ENCODE measurements at regions not wholly inside any gene's neighbourhood (a gene's known extent, or its start where the extent isn't known, plus 50 kb on each side); places are given as distances from the start of the nearest gene placed in this dataset.
A peak's percentile ranks its signal among the peaks of the same experiment; 100 is the strongest.

GRCh38 chr12:93308281-93308680 lies 69.4 kb upstream of the NUDT4 start:
- DNase-seq (ENCODE audit: low read depth in 1 of 2, low spot score in 1 of 2): no peak
- in situ Hi-C loops (cut with HindIII; ENCODE audit: low pct_unique_long_range_greater_than_20kb, low sequenced_read_pairs): no loop called here
- TF ChIP-seq JUND (IDR thresholded peaks at IDR 0.05; ENCODE audit: low read depth): no peak

- in situ Hi-C loops (cut with HindIII; ENCODE audit: low pct_unique_long_range_greater_than_20kb, low sequenced_read_pairs): no loop called here
- no peak for DNase-seq (ENCODE audit: low read depth in 1 of 2, low spot score in 1 of 2)
- TF ChIP-seq JUND (IDR thresholded peaks at IDR 0.05; ENCODE audit: low read depth): no peak
Observed at GRCh38 chr12:93311827-93312226, 65.9 kb upstream of the NUDT4 start.

GRCh38 chr12:93314177-93314497 lies 63.6 kb upstream of the NUDT4 start:
- no peak for TF ChIP-seq JUND (IDR thresholded peaks at IDR 0.05; ENCODE audit: low read depth)
- no peak for DNase-seq (ENCODE audit: low read depth in 1 of 2, low spot score in 1 of 2)
- in situ Hi-C loops (cut with HindIII; ENCODE audit: low pct_unique_long_range_greater_than_20kb, low sequenced_read_pairs): no loop called here

GRCh38 chr12:93315385-93315906 lies 62.3 kb upstream of the NUDT4 start:
- DNase-seq (ENCODE audit: low read depth in 1 of 2, low spot score in 1 of 2): no peak
- in situ Hi-C loops (cut with HindIII; ENCODE audit: low pct_unique_long_range_greater_than_20kb, low sequenced_read_pairs): no loop called here
- TF ChIP-seq JUND (IDR thresholded peaks at IDR 0.05; ENCODE audit: low read depth): no peak

- TF ChIP-seq JUND (IDR thresholded peaks at IDR 0.05; ENCODE audit: low read depth): no peak
- in situ Hi-C loops (cut with HindIII; ENCODE audit: low pct_unique_long_range_greater_than_20kb, low sequenced_read_pairs): no loop called here
- DNase-seq (ENCODE audit: low read depth in 1 of 2, low spot score in 1 of 2): peak in 1 of 2 experiments; percentile 24
Observed at GRCh38 chr12:93315907-93316622, 61.7 kb upstream of the NUDT4 start.

- in situ Hi-C loops (cut with HindIII; ENCODE audit: low pct_unique_long_range_greater_than_20kb, low sequenced_read_pairs): no loop called here
- no peak for TF ChIP-seq JUND (IDR thresholded peaks at IDR 0.05; ENCODE audit: low read depth)
Observed at GRCh38 chr12:93316623-93316971, 61.1 kb upstream of the NUDT4 start.

GRCh38 chr12:93317227-93317626 lies 60.5 kb upstream of the NUDT4 start:
- DNase-seq (ENCODE audit: low read depth in 1 of 2, low spot score in 1 of 2): peak; percentile 36 to 90
- TF ChIP-seq JUND (IDR thresholded peaks at IDR 0.05; ENCODE audit: low read depth): no peak
- in situ Hi-C loops (cut with HindIII; ENCODE audit: low pct_unique_long_range_greater_than_20kb, low sequenced_read_pairs): no loop called here

More at GRCh38 chr12:93316623-93316971, 61.1 kb upstream of the NUDT4 start:
- DNase-seq (ENCODE audit: low read depth in 1 of 2, low spot score in 1 of 2): no peak

GRCh38 chr12:93318720-93319522 lies 58.8 kb upstream of the NUDT4 start:
- no peak for TF ChIP-seq JUND (IDR thresholded peaks at IDR 0.05; ENCODE audit: low read depth)
- no peak for DNase-seq (ENCODE audit: low read depth in 1 of 2, low spot score in 1 of 2)
- in situ Hi-C loops (cut with HindIII; ENCODE audit: low pct_unique_long_range_greater_than_20kb, low sequenced_read_pairs): no loop called here

GRCh38 chr12:93319523-93320050 lies 58.1 kb upstream of the NUDT4 start:
- no peak for DNase-seq (ENCODE audit: low read depth in 1 of 2, low spot score in 1 of 2)
- in situ Hi-C loops (cut with HindIII; ENCODE audit: low pct_unique_long_range_greater_than_20kb, low sequenced_read_pairs): no loop called here
- TF ChIP-seq JUND (IDR thresholded peaks at IDR 0.05; ENCODE audit: low read depth): no peak

- no peak for TF ChIP-seq JUND (IDR thresholded peaks at IDR 0.05; ENCODE audit: low read depth)
- in situ Hi-C loops (cut with HindIII; ENCODE audit: low pct_unique_long_range_greater_than_20kb, low sequenced_read_pairs): no loop called here
- no peak for DNase-seq (ENCODE audit: low read depth in 1 of 2, low spot score in 1 of 2)
Observed at GRCh38 chr12:93322784-93323183, 54.9 kb upstream of the NUDT4 start.

GRCh38 chr12:93323625-93324329 lies 53.9 kb upstream of the NUDT4 start:
- TF ChIP-seq JUND (IDR thresholded peaks at IDR 0.05; ENCODE audit: low read depth): no peak
- in situ Hi-C loops (cut with HindIII; ENCODE audit: low pct_unique_long_range_greater_than_20kb, low sequenced_read_pairs): no loop called here
- DNase-seq (ENCODE audit: low read depth in 1 of 2, low spot score in 1 of 2): no peak

GRCh38 chr12:93325855-93326254 lies 51.9 kb upstream of the NUDT4 start:
- no peak for DNase-seq (ENCODE audit: low read depth in 1 of 2, low spot score in 1 of 2)
- TF ChIP-seq JUND (IDR thresholded peaks at IDR 0.05; ENCODE audit: low read depth): no peak
- in situ Hi-C loops (cut with HindIII; ENCODE audit: low pct_unique_long_range_greater_than_20kb, low sequenced_read_pairs): no loop called here

Measured in T47D (cell line).